ENCODE measurements at regions not wholly inside any gene's neighbourhood (a gene's known extent, or its start where the extent isn't known, plus 50 kb on each side); places are given as distances from the start of the nearest gene placed in this dataset.

DNA sequence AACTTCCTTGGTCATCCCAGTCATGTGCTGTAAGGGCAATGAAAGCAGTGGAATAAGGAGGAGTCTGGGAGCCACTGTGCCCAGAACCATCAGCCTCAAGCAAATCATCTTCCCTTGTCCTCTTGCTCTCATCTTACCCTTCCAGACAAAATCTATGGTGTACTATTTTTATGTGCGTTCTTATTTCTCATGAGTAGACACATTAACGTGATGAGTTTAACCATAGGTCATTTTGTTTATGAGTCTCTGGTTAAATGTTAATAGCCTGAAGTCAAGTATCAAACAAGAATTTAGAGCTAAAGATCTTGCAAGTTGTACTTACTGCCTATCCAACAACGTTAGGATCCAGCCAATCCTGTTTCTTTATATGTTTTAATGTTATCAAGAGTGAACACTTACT, 495.3 kb downstream of the SPRY1 start:
- no peak for TF ChIP-seq ZNF274 (IDR thresholded peaks at IDR 0.05; ENCODE audit: low read depth, low read length)
- TF ChIP-seq YY1 (IDR thresholded peaks at IDR 0.05; ENCODE audit: insufficient read depth, insufficient read length): no peak

All from NT2/D1 (cell line).